CD4-positive, alpha-beta T cell treated with Interleukin-15 for 1 hour (primary cell): ENCODE measurements at regions not wholly inside any gene's neighbourhood (a gene's known extent, or its start where the extent isn't known, plus 50 kb on each side); places are given as distances from the start of the nearest gene placed in this dataset.

Source experiments
- DNase-seq: peaks from one replicate; pipeline ENCODE4 v3.0.0-alpha.2; 2020

DNA sequence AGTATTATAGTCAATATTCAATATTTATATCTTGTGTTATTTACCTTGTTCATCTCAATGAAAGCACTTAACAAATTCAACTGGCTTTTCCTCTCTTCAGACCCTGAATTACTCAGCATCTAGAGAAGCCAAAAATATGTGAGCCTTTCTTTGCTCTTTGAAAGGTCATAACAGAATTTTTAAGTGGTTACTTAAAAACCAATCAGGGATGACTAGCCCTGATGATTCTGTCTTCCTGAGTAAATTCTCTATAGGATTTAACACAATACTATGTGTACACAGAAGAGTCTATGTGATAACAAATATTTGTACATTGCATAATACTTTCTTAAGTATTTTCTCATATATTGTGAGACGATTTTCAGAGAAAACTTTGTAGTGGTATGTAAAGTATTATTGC is 546.3 kb downstream of the MAT2B start:
- no peak for DNase-seq

DNA sequence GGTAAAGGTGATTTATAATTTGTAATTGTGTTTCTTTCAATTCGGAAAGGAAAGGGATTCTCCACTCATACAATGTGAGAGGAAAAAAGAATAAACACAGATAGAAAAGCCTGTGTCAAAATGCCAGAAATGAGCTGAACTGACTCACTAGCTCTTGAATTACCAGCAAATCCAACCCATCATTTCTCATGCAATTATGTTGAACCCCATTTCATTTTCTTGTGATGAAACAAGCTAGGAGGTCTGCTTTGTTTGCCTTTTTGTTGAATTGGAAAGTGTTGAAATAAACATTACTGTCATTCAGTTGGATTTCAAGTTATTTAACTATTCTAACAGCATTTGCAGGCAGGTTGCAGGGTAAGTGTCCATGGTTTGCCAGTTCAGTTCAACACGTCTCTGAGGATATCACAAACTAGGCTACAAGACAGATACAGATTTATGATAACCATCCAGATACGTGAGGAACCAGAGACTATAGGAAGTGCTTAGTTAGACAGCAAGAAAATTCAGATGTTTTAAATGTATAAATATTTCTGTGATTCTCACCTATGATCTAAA is 547.2 kb downstream of the MAT2B start:
- DNase-seq: no peak

DNA sequence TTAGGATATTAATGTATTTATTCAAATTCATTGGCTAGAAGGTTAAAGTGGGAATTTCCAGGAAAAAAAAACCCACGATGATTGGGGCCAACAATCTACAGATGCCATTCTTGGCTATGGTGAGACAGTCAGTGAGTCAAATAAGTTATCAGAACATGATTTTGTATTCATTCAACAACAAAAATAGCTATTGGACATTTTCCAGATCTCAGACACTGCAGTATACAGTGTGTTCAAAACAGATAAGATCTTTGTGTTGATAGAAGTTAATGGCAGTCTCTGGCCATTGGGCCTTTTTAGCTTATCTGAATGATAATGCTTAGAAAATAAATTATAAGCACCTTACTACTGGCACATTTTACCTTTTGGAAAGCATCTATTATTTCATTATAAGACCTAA is 547.7 kb downstream of the MAT2B start:
- DNase-seq: no peak

DNA sequence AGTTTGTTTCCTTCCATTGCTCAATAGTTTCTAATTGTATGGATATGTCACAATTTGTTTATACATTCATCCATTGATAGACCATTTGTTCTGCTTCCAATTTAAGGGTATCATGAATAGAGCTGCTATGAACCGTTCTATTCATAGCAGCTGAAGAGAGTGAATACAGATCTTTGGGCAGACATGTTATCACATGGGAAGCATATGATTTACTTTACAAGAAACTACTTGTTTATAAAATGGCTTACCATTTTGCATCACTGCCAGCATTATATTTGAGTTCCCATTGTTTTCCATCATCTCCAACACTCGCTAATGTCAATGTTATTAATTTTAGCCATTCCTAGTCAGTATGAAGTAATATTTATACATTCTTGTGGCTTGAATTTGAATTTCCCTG is 549.0 kb downstream of the MAT2B start:
- DNase-seq: no peak

DNA sequence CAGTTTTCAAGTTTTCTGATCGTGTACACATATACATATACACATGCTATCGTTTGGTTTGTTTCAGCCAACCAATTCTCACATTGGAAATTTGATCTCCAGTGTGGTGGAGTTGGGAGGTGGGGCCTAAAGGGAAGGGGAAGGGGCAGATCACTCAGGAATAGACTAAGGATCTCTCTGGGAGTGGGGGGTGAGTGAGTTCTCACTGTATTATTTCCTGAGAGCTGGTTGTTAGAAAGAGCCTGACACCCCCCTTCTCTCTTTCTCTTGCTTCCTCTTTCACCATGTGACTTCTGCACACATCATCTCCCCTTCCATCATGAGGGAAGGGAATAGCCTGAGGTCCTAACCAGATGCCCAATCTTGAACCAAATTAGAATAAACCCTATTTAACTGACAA is 551.7 kb downstream of the MAT2B start:
- no peak for DNase-seq

DNA sequence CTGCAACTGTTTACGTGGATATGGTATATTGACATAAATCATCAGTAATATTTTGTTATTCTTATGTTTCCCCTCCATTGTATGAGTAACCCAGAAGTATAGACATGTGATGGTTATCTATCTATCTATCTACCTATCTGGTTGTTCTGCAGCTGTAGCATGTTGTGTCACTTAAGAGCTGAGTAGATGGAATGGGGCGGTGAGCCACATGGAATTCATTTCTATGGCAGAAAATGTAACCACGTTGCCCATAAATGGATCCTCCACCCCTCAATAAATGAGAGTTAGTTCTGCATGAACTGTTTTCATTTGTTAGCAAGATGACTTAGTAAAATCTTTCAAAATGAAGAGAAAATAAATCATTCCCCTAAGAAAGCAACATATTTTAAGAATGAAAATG is 553.2 kb downstream of the MAT2B start:
- no peak for DNase-seq

DNA sequence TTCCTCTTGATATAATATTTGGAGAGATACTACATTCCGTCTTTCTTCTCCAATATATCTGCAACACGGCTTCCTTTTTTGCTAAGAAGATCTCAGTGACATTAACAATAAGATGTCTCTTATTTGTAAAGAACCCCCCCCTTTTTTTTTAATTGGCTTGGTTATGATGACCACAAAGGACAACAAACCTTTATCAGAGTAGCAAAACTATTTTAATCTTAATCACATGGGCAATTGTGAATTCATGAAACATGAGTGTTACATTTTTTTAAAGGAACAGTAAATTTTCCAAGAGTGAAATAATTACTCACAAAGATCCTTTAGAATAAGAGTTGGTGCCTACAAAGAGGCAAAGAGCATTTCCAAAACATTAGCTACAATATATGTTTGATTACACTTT is 554.1 kb downstream of the MAT2B start:
- no peak for DNase-seq

DNA sequence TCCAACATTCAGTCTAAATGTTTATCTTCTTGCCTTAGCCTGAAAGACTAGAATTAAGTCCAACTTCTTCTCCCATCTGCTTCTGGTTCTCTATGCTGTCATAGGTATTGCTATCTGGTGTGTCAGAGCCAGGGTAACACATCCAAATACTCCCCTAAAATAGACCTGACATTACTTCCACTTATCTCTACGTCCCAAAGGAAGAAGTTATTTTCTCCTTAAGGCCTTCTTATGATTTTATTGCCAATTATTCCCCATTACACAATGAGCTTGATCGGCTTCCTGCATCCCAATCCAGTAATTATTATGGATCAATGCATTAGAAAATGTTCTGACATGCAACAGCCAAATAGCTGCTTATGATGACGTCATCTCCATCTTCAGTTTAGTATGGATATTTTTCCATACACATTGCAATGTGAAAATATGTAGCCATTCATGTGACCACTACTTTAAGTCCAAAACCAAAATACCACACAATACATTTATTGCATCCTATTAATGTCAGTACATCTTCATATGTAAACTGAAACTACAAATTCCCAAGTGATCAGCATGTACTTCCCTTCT is 555.5 kb downstream of the MAT2B start:
- no peak for DNase-seq

DNA sequence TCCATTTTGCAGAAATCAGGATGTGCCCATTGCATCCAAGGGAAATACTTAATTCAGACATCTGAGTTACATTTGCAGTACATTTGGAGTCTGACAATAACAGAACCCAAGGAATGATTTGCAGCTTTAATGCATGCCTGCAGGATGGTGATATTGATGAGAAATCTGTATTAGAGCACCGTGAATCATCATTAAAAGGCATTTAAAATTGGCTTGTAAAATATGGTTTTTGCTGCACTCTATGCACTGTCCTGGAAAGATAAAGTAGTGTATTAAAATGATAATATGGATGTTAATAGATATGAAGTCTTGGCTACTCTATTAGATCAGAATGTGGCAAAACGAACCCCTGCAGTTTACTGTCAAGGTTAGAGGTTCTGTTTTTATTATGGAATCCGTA is 556.9 kb downstream of the MAT2B start:
- no peak for DNase-seq

DNA sequence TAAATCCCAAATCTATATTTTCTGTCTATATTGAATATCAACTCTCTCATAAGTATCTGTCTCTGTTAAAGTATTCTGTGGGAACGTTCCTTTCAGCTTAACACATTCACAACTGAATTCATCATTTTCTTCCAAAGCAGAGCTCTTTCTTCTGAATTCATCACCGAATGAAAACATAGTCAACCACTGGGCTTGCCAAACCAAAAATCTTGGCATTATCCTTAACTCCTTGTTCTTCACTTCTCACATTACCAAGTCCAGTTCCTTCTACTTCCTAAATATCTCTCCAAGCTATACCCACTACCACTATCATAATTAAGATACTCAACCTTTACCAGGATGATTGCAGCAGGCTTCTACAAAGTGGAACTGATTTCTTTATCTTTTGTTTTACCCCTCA is 559.8 kb downstream of the MAT2B start:
- DNase-seq: no peak

DNA sequence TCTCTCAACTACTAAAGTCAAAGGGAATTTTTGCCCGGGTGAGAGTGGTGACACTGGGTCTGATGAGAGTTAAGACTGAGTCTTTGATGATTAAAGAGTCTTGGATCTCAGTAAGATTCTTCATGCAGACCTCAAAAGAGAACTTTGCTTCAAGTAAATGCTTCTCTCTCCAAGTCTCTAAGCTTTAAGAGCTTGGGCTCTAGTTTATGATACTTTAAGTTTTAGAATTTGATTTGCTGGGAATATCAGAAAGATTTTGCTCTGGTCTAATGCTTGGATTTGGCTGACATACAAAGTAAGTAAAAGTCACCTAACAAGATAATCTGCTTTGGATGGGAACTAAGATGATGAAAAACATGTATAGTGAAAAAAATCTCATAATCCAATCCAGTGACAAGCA is 566.3 kb downstream of the MAT2B start:
- DNase-seq: no peak

DNA sequence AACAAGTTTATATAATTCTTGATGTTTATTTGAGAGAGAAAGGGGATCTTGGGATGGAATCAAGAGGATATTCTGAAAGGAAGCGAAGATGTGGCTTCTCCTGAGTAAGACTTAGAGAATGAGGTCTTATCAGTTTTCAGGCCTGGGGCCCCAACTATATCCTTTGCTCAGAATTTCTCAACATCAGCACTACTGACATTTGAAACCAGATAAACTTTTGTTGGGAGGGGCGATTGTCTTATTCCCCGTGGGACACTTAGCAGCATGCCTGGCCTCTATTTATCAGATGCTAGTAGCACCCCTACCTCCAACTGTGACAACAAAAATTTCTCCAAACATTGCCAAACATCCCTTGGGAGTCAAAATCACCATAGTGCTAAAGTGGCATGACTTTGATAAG is 567.7 kb downstream of the MAT2B start:
- no peak for DNase-seq

DNA sequence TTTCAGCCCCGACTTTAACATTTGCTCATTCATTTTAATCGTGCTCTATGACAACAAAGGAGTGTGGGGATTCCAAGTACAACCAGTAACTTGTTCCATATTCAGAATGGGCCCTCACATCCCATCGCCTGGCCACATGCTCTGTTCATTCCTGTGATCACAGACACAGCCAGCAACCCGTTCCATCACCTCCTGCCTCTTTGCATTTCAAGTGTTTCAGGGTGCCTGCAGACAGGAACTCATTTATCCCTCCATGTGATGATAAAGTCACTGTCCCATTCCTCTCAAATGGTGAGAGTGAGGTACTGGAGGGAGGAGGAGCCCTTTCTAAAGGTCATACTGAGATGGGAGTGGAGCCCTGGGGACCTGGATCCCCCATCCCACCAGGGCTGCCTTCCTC is 571.1 kb downstream of the MAT2B start:
- no peak for DNase-seq

DNA sequence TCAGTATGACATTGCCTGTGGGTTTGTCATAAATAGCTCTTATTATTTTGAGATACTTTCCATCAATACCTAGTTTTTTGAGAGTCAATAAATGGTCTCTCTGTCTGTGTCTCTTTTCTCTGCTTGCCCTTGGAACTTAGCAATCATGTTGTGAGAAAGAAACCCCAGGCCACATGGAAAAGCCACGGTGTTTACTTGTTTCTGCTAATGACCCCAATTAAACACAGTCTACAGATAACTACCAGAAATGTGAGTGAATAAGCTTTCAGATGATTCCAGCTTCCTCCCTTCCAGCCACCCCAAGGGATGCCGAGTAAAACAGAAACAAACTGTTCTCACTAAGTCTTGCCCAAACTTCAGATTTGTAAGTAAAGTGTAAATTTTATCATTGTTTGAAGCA is 584.9 kb downstream of the MAT2B start:
- no peak for DNase-seq

DNA sequence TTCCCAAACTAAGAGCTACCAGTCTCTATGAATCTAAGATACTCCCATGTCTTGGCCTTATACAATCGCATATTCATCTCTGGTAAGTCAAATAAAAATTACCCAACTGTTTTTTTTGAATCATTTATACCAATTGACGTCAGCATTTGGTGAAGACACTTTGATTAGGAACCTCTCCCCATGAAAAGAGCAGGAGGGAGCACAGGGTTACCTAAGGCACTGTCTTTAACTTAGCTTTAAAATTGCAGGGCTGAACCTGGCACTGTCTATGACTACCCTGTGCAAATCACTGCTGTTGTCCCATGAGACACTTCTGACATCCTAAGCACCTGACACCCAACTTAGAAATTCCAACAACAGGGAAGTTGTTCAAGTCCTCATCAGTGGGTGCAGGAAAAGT is 586.4 kb downstream of the MAT2B start:
- DNase-seq: no peak

DNA sequence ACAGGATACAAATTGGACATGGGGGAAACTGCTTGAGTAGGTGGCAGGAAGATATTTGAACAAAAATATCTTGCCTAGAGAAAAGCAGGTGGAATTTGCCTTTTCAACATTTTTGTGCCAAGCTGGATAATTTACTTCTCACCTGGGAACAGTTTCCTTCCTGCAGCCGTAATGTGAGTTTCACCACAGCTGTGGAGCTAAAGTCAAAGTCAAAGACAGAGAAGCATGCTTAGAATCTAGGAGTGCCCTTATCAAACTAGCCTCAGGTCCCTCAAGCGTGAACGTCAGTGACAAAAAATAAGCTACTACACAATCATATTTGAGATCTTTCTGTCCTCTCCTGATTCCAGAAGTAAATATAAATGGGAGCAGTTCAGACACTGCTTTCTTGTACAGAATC is 588.9 kb downstream of the MAT2B start:
- DNase-seq: no peak

DNA sequence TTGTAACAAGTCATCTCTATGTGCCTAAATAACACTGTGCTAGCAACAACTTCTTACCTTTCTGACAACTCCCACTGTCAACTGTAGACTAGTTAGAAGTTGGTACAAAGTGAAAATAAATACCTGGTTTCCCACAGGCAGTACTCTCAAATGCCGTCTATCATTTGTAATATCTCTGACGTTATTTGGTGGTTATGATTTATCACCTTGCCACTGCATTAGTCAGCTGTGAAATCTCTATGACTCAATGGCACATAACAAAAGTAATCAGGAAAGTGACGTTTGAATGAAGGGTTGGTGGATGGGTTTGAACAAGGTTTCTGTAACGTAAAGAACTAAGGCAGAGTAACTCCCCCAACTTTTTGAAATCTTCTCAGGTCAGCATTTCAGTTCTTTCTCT is 592.3 kb downstream of the MAT2B start:
- DNase-seq: no peak

DNA sequence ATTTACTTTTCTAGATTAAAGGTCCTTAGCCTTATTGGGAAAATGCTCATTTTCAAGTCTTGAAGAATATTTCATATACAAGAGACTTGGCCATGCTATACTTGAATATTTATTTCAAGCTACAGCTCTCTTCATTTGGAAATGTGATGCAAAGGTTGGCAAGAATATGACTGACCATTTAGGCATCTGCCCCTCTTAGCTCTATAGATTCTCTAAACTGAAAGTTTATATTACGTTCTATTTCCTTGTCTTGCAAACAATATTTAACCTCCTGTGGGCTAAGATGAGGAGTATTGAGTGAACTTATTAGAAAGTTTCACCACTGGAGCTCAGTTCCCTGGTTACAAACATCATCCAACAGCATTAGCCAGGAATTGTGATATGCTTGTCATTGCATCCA is 593.1 kb downstream of the MAT2B start:
- DNase-seq: no peak

DNA sequence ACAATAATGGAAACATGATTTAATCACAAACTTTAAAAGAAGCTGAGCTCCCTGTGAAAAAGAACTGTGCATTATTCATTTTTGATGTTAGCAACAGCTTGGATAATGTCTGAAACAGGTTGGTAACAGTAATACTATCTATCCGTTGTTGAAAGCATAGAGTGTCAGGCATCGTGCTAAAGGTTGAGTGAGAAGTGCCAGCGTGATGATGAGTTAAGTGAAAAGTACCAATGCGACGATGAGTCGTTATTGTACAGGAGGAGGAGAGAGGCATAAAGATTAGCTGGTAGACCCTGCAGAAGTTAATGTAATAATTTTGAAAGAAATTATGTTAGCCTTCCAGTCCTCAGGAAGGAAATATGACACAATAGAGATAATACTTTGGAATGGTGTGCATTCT is 593.6 kb downstream of the MAT2B start:
- DNase-seq: no peak

DNA sequence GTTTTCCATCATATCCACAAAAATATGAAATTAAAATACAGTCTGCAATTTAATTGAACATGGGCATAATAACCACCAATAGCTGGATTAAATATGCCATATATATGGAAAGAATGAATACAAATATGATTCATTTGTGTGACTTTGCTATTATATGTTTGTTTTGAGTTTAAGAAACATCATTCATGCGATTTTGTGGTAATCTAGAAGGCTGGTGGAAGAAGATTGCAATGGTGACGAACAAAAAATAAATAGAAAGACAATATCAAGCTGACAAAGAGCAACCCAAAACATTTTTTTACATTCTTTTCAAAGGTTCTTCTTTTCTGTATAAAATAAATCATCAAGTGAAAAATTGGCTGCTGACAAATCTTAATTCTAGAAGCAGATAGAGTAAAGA is 610.0 kb downstream of the MAT2B start:
- DNase-seq: no peak

DNA sequence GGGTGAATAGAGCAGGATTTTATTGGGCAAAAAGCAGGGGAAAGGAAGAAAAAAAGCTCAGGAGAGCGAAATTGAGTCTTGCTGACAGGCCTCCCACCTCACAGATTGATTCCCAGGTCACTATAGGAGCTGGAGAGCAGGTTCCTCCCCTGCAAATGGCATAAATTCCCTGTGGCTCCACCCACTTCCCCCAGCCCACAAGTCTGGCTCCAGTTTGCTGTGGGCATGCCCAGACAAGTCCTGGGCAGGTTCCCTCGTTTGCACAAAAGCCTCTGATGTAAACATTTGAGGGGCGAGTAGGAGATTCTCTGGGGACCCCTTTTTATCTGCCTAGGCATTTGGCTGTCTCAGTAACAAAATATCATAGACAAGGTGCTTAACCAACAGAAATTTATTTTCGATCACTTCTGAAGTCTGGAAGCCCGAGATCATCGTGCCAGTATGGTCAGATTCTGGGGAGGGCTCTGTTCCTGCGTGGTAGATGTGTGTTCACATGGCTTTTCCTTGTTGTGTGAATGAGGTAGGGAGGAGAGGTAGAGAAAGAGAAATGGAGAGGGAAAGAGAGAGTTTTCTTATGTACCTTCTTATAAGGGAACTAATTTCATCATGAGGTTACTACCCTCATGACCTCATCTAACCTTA is 614.5 kb downstream of the MAT2B start:
- DNase-seq: no peak

DNA sequence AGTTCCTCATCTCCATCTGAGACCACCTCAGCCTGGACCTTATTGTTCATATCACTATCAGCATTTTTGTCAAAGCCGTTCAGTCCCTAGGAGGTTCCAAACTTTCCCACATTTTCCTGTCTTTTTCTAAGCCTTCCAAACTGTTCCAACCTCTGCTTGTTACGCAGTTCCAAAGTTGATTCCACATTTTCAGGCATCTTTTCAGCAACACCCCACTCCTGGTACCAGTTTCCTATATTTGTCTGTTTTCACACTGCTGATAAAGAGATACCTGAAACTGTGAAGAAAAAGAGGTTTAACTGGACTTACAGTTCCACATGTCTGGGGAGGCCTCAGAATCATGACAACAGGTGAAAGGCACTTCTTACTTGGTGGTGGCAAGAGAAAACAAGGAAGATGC is 622.1 kb downstream of the MAT2B start:
- DNase-seq: no peak

DNA sequence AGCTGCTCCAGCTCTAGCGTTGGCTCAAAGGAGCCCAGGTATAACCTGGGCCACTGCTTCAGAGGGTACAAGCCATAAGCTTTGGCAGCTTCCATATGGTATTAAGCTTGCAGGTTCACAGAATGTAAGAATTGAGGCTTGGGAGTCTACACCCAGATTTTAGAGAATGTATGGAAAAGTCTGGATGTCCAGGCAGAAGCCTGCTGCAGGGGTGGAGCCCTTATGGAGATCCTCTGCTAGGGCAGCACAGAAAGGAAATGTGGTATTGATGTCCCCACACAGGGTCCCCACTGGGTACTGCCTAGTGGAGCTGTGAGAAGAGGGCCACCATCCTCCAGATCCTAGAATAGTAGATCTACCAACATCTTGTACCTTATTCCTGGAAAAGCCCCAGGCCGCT is 626.9 kb downstream of the MAT2B start:
- no peak for DNase-seq

DNA sequence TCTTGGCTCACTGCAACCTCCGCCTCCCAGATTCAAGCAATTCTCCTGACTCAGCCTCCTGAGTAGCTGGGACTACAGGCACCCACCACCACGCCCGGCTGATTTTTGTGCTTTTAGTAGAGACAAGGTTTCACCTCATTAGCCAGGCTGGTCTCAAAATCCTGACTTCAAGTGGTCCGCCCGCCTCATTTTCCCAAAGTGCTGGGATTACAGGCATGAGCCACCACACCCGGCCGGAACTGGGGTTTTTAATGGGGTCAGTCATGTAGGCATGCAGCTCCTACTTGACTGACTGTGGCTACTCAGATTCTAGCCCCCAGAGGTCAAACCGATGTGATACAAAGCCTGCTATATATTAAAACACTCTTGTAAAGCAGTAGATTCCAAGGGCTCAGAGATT is 631.7 kb downstream of the MAT2B start:
- DNase-seq: no peak

DNA sequence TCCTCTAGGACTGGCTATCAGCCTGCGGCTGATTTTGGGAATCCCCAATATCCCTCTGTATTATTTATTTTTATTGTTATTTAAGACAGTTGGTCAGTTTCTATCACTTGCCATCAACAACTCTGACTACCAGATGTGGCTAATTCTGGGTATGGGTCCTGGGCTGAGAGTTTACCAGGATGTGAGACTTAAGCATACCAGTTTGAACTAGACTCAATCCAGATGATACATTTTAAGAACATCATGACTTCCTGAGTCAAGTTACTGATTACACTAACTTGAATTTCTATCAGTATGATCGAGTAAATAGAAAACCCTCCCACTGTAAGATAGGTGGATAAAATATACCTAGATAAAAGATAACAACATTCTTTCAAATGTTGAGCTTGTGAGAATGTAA is 634.0 kb downstream of the MAT2B start:
- no peak for DNase-seq
